GM23338 (cell line): ENCODE measurements at regions not wholly inside any gene's neighbourhood (a gene's known extent, or its start where the extent isn't known, plus 50 kb on each side); places are given as distances from the start of the nearest gene placed in this dataset.

Experiments used
- ATAC-seq: fragments of 200-7000 bp; cut with Tn5 transposase; 3 replicates; pipeline ENCODE4 v1.9.1; 2020
- DNase-seq: peaks from one replicate; pipeline ENCODE4 v3.0.0-alpha.2; 2015; ENCODE audit warnings: low spot score
- H2AFZ ChIP-seq: fragments of 200-600 bp; sonication (generic); 2 replicates; pipeline ENCODE4 v1.8.0; 2016; ENCODE audit warnings: antibody characterized with exemption, mild to moderate bottlenecking, moderate library complexity
- H3F3A ChIP-seq: fragments of 200-600 bp; sonication (generic); replicated peaks from 2 replicates; pipeline ENCODE4 v1.8.0; 2017; ENCODE audit warnings: antibody characterized with exemption, mixed run types, low read depth
- H3K27ac ChIP-seq: fragments of 200-600 bp; sonication (generic); 2 replicates; pipeline ENCODE4 v1.6.1; 2016; ENCODE audit warnings: low read depth
- H3K27me3 ChIP-seq: fragments of 200-600 bp; sonication (generic); 2 replicates; pipeline ENCODE4 v1.8.0; 2016; ENCODE audit warnings: mild to moderate bottlenecking, mixed run types, moderate library complexity; ENCODE audit not compliant: insufficient read depth
- H3K36me3 ChIP-seq: fragments of 200-600 bp; sonication (generic); 2 replicates; pipeline ENCODE4 v1.8.0; 2016; ENCODE audit warnings: mild to moderate bottlenecking; ENCODE audit not compliant: insufficient read depth
- H3K4me1 ChIP-seq: fragments of 200-600 bp; sonication (generic); 2 replicates; pipeline ENCODE4 v1.8.0; 2016; ENCODE audit warnings: mild to moderate bottlenecking, moderate library complexity; ENCODE audit not compliant: insufficient read depth
- H3K4me2 ChIP-seq: fragments of 200-600 bp; sonication (generic); 2 replicates; pipeline ENCODE4 v1.7.1; 2017; ENCODE audit warnings: mixed run types
- H3K4me3 ChIP-seq: fragments of 200-600 bp; sonication (generic); 2 replicates; pipeline ENCODE4 v1.6.1; 2016; ENCODE audit warnings: mixed run types
- H3K79me2 ChIP-seq: fragments of 200-600 bp; sonication (generic); replicated peaks from 2 replicates; pipeline ENCODE4 v1.8.0; 2017; ENCODE audit warnings: mild to moderate bottlenecking; ENCODE audit not compliant: insufficient read depth
- H3K9me2 ChIP-seq: fragments of 200-600 bp; sonication (generic); 2 replicates; pipeline ENCODE4 v1.8.0; 2017; ENCODE audit not compliant: insufficient read depth
- H4K20me1 ChIP-seq: fragments of 200-600 bp; sonication (generic); replicated peaks from 2 replicates; pipeline ENCODE4 v1.8.0; 2017; ENCODE audit warnings: mild to moderate bottlenecking; ENCODE audit not compliant: insufficient read depth
- H3K27ac Mint-ChIP-seq: 2 replicates; pipeline ENCODE4 v1.8.0; 2020; ENCODE audit warnings: inconsistent platforms, mild to moderate bottlenecking, moderate library complexity, mixed read lengths
- H3K27me3 Mint-ChIP-seq: 3 replicates; pipeline ENCODE4 v1.8.0; 2022; ENCODE audit warnings: low read depth, mild to moderate bottlenecking, moderate library complexity, mixed read lengths, inconsistent platforms; ENCODE audit not compliant: insufficient read depth, poor library complexity
- H3K36me3 Mint-ChIP-seq: 3 replicates; pipeline ENCODE4 v1.8.0; 2021; ENCODE audit warnings: low read depth, mild to moderate bottlenecking, inconsistent platforms, moderate library complexity, mixed read lengths
- H3K4me1 Mint-ChIP-seq: 3 replicates; pipeline ENCODE4 v1.8.0; 2020; ENCODE audit warnings: mild to moderate bottlenecking, inconsistent platforms, mixed read lengths
- H3K4me3 Mint-ChIP-seq: 3 replicates; pipeline ENCODE4 v1.8.0; 2021; ENCODE audit warnings: moderate library complexity, mild to moderate bottlenecking, inconsistent platforms, mixed read lengths
- H3K9me3 Mint-ChIP-seq: 3 replicates; pipeline ENCODE4 v1.8.0; 2020; ENCODE audit warnings: moderate library complexity, mild to moderate bottlenecking, inconsistent platforms, mixed read lengths
- CREB1 ChIP-seq: fragments of 250-450 bp; sonication (Bioruptor Pico); IDR thresholded peaks from 2 replicates; pipeline ENCODE4 v1.5.0; 2020; ENCODE audit warnings: low read depth, mild to moderate bottlenecking, moderate library complexity
- ETS1 ChIP-seq: IDR thresholded peaks from 2 replicates; pipeline ENCODE4 v1.6.1; 2016; ENCODE audit warnings: antibody characterized with exemption
- EZH2 ChIP-seq: fragments of 200-600 bp; sonication (generic); IDR thresholded peaks from one replicate; pipeline ENCODE4 v1.8.0; 2017; ENCODE audit warnings: antibody characterized with exemption, mild to moderate bottlenecking, low read depth; ENCODE audit not compliant: unreplicated experiment
- EZH2phosphoT487 ChIP-seq: fragments of 200-600 bp; sonication (generic); IDR thresholded peaks from one replicate; pipeline ENCODE4 v1.8.1; 2018; ENCODE audit warnings: antibody characterized with exemption; ENCODE audit not compliant: unreplicated experiment
- JUNB ChIP-seq: IDR thresholded peaks from one replicate; pipeline ENCODE4 v1.6.1; 2016; ENCODE audit warnings: antibody characterized with exemption; ENCODE audit not compliant: unreplicated experiment
- NANOG ChIP-seq: IDR thresholded peaks from 2 replicates; pipeline ENCODE4 v1.6.1; 2016; ENCODE audit warnings: antibody characterized with exemption, borderline replicate concordance
- POLR2AphosphoS5 ChIP-seq: IDR thresholded peaks from 2 replicates; pipeline ENCODE4 v1.6.1; 2016; ENCODE audit warnings: antibody characterized with exemption, low read depth
- REST ChIP-seq: IDR thresholded peaks from one replicate; pipeline ENCODE4 v1.6.1; 2018; ENCODE audit warnings: antibody characterized with exemption; ENCODE audit not compliant: unreplicated experiment
- STAT1 ChIP-seq: IDR thresholded peaks from one replicate; pipeline ENCODE4 v1.6.1; 2016; ENCODE audit warnings: antibody characterized with exemption; ENCODE audit not compliant: unreplicated experiment
- ZNF114 ChIP-seq: fragments of 250-450 bp; sonication (Bioruptor Pico); IDR thresholded peaks from 2 replicates; pipeline ENCODE4 v1.5.0; 2020; ENCODE audit warnings: mild to moderate bottlenecking, moderate library complexity
- ZNF331 ChIP-seq: fragments of 250-450 bp; sonication (Bioruptor Pico); IDR thresholded peaks from 2 replicates; pipeline ENCODE4 v1.5.0; 2020; ENCODE audit warnings: low read depth, mild to moderate bottlenecking, moderate library complexity
- TF ChIP-seq, protein P1 (sequence below): fragments of 250-450 bp; sonication (Bioruptor Pico); IDR thresholded peaks from 2 replicates; pipeline ENCODE4 v1.5.0; 2020; ENCODE audit warnings: mild to moderate bottlenecking, moderate library complexity
- TF ChIP-seq, protein P2 (sequence below), 2 experiments: fragments of 200-600 bp in 1 of 2; sonication (generic) in 1 of 2; conservative IDR thresholded peaks; 2 replicates each; pipeline versions ENCODE4 v1.5.1 to v1.6.1; 2016 to 2017; ENCODE audit warnings: antibody characterized with exemption in 2 of 2, low read depth in 2 of 2, mild to moderate bottlenecking in 2 of 2, moderate library complexity in 1 of 2

- peaks cover 5% of the 10 kb centered on the region; the same call in 1 of the 3 replicates for H3K36me3 Mint-ChIP-seq
These were observed 134.8 kb upstream of the SLC24A3 start for GRCh38 chr20:19077370-19078220.

More at GRCh38 chr20:19077370-19078220, 134.8 kb upstream of the SLC24A3 start:
- H3K79me2 ChIP-seq = no peaks in the 10 kb centered on the region
- no peak for DNase-seq
- H3K4me3 ChIP-seq = no peak overlapping the region
- H4K20me1 ChIP-seq = no peaks in the 10 kb centered on the region
- H2AFZ ChIP-seq = no peak overlapping the region
- H3K27me3 ChIP-seq = no peaks in the 10 kb centered on the region
- no peak overlapping the region for H3K4me2 ChIP-seq
- H3K9me2 ChIP-seq = no peaks in the 10 kb centered on the region
- H3K27ac ChIP-seq = no peak overlapping the region
- no peaks in the 10 kb centered on the region for H3K36me3 ChIP-seq
- H3F3A ChIP-seq = no peaks in the 10 kb centered on the region
- TF ChIP-seq ZNF114 (CRISPR knock-in tag) (no peak), ETS1 (no peak), JUNB (no peak), ZNF331 (CRISPR knock-in tag) (no peak), CREB1 (no peak), POLR2AphosphoS5 (no peak), EZH2phosphoT487 (no peak), NANOG (no peak), STAT1 (no peak), REST (no peak), EZH2 (no peak)
- TF ChIP-seq, protein P1, sequence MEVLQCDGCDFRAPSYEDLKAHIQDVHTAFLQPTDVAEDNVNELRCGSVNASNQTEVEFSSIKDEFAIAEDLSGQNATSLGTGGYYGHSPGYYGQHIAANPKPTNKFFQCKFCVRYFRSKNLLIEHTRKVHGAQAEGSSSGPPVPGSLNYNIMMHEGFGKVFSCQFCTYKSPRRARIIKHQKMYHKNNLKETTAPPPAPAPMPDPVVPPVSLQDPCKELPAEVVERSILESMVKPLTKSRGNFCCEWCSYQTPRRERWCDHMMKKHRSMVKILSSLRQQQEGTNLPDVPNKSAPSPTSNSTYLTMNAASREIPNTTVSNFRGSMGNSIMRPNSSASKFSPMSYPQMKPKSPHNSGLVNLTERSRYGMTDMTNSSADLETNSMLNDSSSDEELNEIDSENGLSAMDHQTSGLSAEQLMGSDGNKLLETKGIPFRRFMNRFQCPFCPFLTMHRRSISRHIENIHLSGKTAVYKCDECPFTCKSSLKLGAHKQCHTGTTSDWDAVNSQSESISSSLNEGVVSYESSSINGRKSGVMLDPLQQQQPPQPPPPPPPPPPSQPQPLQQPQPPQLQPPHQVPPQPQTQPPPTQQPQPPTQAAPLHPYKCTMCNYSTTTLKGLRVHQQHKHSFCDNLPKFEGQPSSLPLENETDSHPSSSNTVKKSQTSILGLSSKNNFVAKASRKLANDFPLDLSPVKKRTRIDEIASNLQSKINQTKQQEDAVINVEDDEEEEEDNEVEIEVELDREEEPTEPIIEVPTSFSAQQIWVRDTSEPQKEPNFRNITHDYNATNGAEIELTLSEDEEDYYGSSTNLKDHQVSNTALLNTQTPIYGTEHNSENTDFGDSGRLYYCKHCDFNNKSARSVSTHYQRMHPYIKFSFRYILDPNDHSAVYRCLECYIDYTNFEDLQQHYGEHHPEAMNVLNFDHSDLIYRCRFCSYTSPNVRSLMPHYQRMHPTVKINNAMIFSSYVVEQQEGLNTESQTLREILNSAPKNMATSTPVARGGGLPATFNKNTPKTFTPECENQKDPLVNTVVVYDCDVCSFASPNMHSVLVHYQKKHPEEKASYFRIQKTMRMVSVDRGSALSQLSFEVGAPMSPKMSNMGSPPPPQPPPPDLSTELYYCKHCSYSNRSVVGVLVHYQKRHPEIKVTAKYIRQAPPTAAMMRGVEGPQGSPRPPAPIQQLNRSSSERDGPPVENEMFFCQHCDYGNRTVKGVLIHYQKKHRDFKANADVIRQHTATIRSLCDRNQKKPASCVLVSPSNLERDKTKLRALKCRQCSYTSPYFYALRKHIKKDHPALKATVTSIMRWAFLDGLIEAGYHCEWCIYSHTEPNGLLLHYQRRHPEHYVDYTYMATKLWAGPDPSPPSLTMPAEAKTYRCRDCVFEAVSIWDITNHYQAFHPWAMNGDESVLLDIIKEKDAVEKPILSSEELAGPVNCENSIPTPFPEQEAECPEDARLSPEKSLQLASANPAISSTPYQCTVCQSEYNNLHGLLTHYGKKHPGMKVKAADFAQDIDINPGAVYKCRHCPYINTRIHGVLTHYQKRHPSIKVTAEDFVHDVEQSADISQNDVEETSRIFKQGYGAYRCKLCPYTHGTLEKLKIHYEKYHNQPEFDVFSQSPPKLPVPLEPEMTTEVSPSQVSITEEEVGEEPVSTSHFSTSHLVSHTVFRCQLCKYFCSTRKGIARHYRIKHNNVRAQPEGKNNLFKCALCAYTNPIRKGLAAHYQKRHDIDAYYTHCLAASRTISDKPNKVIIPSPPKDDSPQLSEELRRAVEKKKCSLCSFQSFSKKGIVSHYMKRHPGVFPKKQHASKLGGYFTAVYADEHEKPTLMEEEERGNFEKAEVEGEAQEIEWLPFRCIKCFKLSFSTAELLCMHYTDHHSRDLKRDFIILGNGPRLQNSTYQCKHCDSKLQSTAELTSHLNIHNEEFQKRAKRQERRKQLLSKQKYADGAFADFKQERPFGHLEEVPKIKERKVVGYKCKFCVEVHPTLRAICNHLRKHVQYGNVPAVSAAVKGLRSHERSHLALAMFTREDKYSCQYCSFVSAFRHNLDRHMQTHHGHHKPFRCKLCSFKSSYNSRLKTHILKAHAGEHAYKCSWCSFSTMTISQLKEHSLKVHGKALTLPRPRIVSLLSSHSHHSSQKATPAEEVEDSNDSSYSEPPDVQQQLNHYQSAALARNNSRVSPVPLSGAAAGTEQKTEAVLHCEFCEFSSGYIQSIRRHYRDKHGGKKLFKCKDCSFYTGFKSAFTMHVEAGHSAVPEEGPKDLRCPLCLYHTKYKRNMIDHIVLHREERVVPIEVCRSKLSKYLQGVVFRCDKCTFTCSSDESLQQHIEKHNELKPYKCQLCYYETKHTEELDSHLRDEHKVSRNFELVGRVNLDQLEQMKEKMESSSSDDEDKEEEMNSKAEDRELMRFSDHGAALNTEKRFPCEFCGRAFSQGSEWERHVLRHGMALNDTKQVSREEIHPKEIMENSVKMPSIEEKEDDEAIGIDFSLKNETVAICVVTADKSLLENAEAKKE (CRISPR knock-in tag) = no peak
- TF ChIP-seq, protein P2, sequence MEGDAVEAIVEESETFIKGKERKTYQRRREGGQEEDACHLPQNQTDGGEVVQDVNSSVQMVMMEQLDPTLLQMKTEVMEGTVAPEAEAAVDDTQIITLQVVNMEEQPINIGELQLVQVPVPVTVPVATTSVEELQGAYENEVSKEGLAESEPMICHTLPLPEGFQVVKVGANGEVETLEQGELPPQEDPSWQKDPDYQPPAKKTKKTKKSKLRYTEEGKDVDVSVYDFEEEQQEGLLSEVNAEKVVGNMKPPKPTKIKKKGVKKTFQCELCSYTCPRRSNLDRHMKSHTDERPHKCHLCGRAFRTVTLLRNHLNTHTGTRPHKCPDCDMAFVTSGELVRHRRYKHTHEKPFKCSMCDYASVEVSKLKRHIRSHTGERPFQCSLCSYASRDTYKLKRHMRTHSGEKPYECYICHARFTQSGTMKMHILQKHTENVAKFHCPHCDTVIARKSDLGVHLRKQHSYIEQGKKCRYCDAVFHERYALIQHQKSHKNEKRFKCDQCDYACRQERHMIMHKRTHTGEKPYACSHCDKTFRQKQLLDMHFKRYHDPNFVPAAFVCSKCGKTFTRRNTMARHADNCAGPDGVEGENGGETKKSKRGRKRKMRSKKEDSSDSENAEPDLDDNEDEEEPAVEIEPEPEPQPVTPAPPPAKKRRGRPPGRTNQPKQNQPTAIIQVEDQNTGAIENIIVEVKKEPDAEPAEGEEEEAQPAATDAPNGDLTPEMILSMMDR (conservative IDR thresholded peaks at IDR 0.05; ENCODE audit: low read depth in 2 of 2) = no peak
- Mint-ChIP-seq H3K4me3 (no peak overlapping the region), H3K27me3 (peaks cover 3% of the 10 kb centered on the region), H3K9me3 (peaks cover 16% of the 10 kb centered on the region; the same call in 2 of the 3 replicates), H3K4me1 (peaks cover 25% of the 10 kb centered on the region), H3K27ac (no peak overlapping the region; the same call in 1 of the 2 replicates)
- ATAC-seq = no peak
- H3K4me1 ChIP-seq = peaks cover 7% of the 10 kb centered on the region; the same call in 1 of the 2 replicates
